ENCODE measurements at regions not wholly inside any gene's neighbourhood (a gene's known extent, or its start where the extent isn't known, plus 50 kb on each side); places are given as distances from the start of the nearest gene placed in this dataset.
"Not testable (repeated sequence)": the region's sequence is repeated elsewhere in the genome, so short reads cannot be mapped to it uniquely, and the experiment has no call there.

- H3K27ac ChIP-seq, result no peak overlapping the region
- 48% methylated on average over 26 of the region's 26 CpGs for WGBS, 2 donors
- no peak for ATAC-seq (ENCODE audit: low FRiP score in 2 of 2)
These were observed 118.6 kb downstream of the CRLF2 start for GRCh38 chrX:1093586-1094421.

GRCh38 chrX:1093121-1093520 is 119.3 kb downstream of the CRLF2 start:
- DNase-seq (no peak), ATAC-seq (ENCODE audit: low FRiP score in 2 of 2) (no peak)
- no peak overlapping the region for H3K4me3 ChIP-seq
- no peaks in the 10 kb centered on the region for H3K4me1 ChIP-seq
- no peaks in the 10 kb centered on the region for H3K36me3 ChIP-seq
- H3K27me3 ChIP-seq, result no peaks in the 10 kb centered on the region
- H3K9me3 ChIP-seq, result peaks cover 8 to 14% (median 10%) of the 10 kb centered on the region in 4 donors
- 23 to 34% methylated on average over 14 of the region's 14 CpGs for WGBS, 2 donors
- TF ChIP-seq POLR2A (IDR thresholded peaks at IDR 0.05) (no peak), CTCF (IDR thresholded peaks at IDR 0.05) (no peak), EP300 (IDR thresholded peaks at IDR 0.05) (no peak), POLR2AphosphoS5 (IDR thresholded peaks at IDR 0.05) (no peak)
- H3K27ac ChIP-seq, result no peak overlapping the region

More at GRCh38 chrX:1093586-1094421, 118.6 kb downstream of the CRLF2 start:
- Histone ChIP-seq H3K4me1 (no peaks in the 10 kb centered on the region), H3K4me3 (no peak overlapping the region), H3K9me3 (peaks cover 8 to 16% (median 10%) of the 10 kb centered on the region in 4 donors), H3K36me3 (no peaks in the 10 kb centered on the region), H3K27me3 (no peaks in the 10 kb centered on the region)
- peak in 1 of 2 donors; percentile 57 for DNase-seq
- TF ChIP-seq POLR2A (IDR thresholded peaks at IDR 0.05), result no peak
- no peak for TF ChIP-seq POLR2AphosphoS5 (IDR thresholded peaks at IDR 0.05)
- no peak for TF ChIP-seq EP300 (IDR thresholded peaks at IDR 0.05)
- TF ChIP-seq CTCF (IDR thresholded peaks at IDR 0.05), result no peak

GRCh38 chrX:1086444-1087409 is 125.7 kb downstream of the CRLF2 start:
- Histone ChIP-seq H3K27me3 (peaks cover 0 to 4% (median 0%) of the 10 kb centered on the region in 4 donors), H3K4me3 (no peak overlapping the region), H3K36me3 (no peaks in the 10 kb centered on the region), H3K4me1 (no peaks in the 10 kb centered on the region), H3K9me3 (peaks cover 0 to 7% (median 5%) of the 10 kb centered on the region in 4 donors), H3K27ac (no peak overlapping the region)
- WGBS, 2 donors, result 71 to 78% methylated on average over 9 of the region's 9 CpGs
- DNase-seq, result no peak
- peak; percentile 29 to 49 for ATAC-seq (ENCODE audit: low FRiP score in 2 of 2)
- TF ChIP-seq POLR2AphosphoS5 (IDR thresholded peaks at IDR 0.05) (no peak), EP300 (IDR thresholded peaks at IDR 0.05) (no peak), POLR2A (IDR thresholded peaks at IDR 0.05) (no peak), CTCF (IDR thresholded peaks at IDR 0.05) (no peak)

- H3K4me1 ChIP-seq; H3K36me3 ChIP-seq; H3K27me3 ChIP-seq; H3K4me3 ChIP-seq; H3K9me3 ChIP-seq; DNase-seq; ATAC-seq (ENCODE audit: low FRiP score in 2 of 2); H3K27ac ChIP-seq: not testable (repeated sequence)
- WGBS, 2 donors, result 78 to 80% methylated on average over 2 of the region's 2 CpGs
These were observed 126.6 kb downstream of the CRLF2 start for GRCh38 chrX:1085871-1086270.

- no peak for ATAC-seq (ENCODE audit: low FRiP score in 2 of 2)
- 77 to 86% methylated on average over 6 of the region's 6 CpGs for WGBS, 2 donors
- DNase-seq, result no peak
- H3K4me3 ChIP-seq, result no peak overlapping the region
- H3K4me1 ChIP-seq, result no peaks in the 10 kb centered on the region
- peaks cover 0 to 4% (median 0%) of the 10 kb centered on the region in 4 donors for H3K27me3 ChIP-seq
- TF ChIP-seq EP300 (IDR thresholded peaks at IDR 0.05), result no peak
- TF ChIP-seq POLR2AphosphoS5 (IDR thresholded peaks at IDR 0.05), result no peak
- no peak for TF ChIP-seq POLR2A (IDR thresholded peaks at IDR 0.05)
- no peak for TF ChIP-seq CTCF (IDR thresholded peaks at IDR 0.05)
- H3K27ac ChIP-seq, result no peak overlapping the region
- H3K36me3 ChIP-seq, result no peaks in the 10 kb centered on the region
- H3K9me3 ChIP-seq, result peaks cover 0 to 7% (median 5%) of the 10 kb centered on the region in 4 donors
These were observed 127.8 kb downstream of the CRLF2 start for GRCh38 chrX:1084689-1085088.

Data from upper lobe of left lung (tissue), 6 donors.